GM21360 (cell line): ENCODE measurements at regions not wholly inside any gene's neighbourhood (a gene's known extent, or its start where the extent isn't known, plus 50 kb on each side); places are given as distances from the start of the nearest gene placed in this dataset.

ENCODE experiments used
- ATAC-seq: cut with Tn5 transposase; IDR thresholded peaks from one replicate; pipeline ENCODE4 v1.9.1; 2021; ENCODE audit warnings: mild to moderate bottlenecking, moderate library complexity; ENCODE audit not compliant: unreplicated experiment

GRCh38 chr18:73797419-73797818 lies 350.2 kb downstream of the FBXO15 start:
- ATAC-seq, result no peak

- ATAC-seq, result no peak
Observed at GRCh38 chr18:73793386-73793785, 354.2 kb downstream of the FBXO15 start.

GRCh38 chr18:73791081-73791480 lies 356.6 kb downstream of the FBXO15 start:
- no peak for ATAC-seq

- no peak for ATAC-seq
Observed at GRCh38 chr18:73790587-73790986, 357.0 kb downstream of the FBXO15 start.

- no peak for ATAC-seq
Observed at GRCh38 chr18:73787316-73787715, 360.3 kb downstream of the FBXO15 start.

GRCh38 chr18:73785300-73785699 lies 362.3 kb downstream of the FBXO15 start:
- no peak for ATAC-seq

- ATAC-seq, result no peak
Observed at GRCh38 chr18:73784853-73785252, 362.8 kb downstream of the FBXO15 start.

GRCh38 chr18:73782405-73782804 lies 365.2 kb downstream of the FBXO15 start:
- no peak for ATAC-seq

- no peak for ATAC-seq
Observed at GRCh38 chr18:73780218-73780617, 367.4 kb downstream of the FBXO15 start.

- ATAC-seq, result no peak
Observed at GRCh38 chr18:73778032-73778359, 369.6 kb downstream of the FBXO15 start.

- no peak for ATAC-seq
Observed at GRCh38 chr18:73777356-73778031, 370.1 kb downstream of the FBXO15 start.

GRCh38 chr18:73774811-73775509 lies 372.7 kb downstream of the FBXO15 start:
- ATAC-seq, result no peak

- no peak for ATAC-seq
Observed at GRCh38 chr18:73768043-73768442, 379.6 kb downstream of the FBXO15 start.

- ATAC-seq, result no peak
Observed at GRCh38 chr18:73766910-73767515, 380.6 kb downstream of the FBXO15 start.

GRCh38 chr18:73758446-73758845 lies 389.2 kb downstream of the FBXO15 start:
- no peak for ATAC-seq

- ATAC-seq, result no peak
Observed at GRCh38 chr18:73756256-73757091, 391.2 kb downstream of the FBXO15 start.

- ATAC-seq, result no peak
Observed at GRCh38 chr18:73752965-73753364, 394.7 kb downstream of the FBXO15 start.

- no peak for ATAC-seq
Observed at GRCh38 chr18:73752546-73752945, 395.1 kb downstream of the FBXO15 start.

- no peak for ATAC-seq
Observed at GRCh38 chr18:73750052-73750451, 397.6 kb downstream of the FBXO15 start.

GRCh38 chr18:73749304-73749703 lies 398.3 kb downstream of the FBXO15 start:
- ATAC-seq, result no peak

- ATAC-seq, result no peak
Observed at GRCh38 chr18:73748731-73749130, 398.9 kb downstream of the FBXO15 start.
